Daoy (cell line): ENCODE measurements at regions not wholly inside any gene's neighbourhood (a gene's known extent, or its start where the extent isn't known, plus 50 kb on each side); places are given as distances from the start of the nearest gene placed in this dataset.
A peak's percentile ranks its signal among the peaks of the same experiment; 100 is the strongest.

Experiments
- DNase-seq: peaks from one replicate; pipeline ENCODE4 v3.0.0-alpha.2; 2015; ENCODE audit warnings: low read depth

GRCh38 chr21:16305686-16306085 lies 575.9 kb downstream of the USP25 start:
- DNase-seq, result no peak

- DNase-seq, result no peak
Measured at GRCh38 chr21:16307256-16307655, 577.5 kb downstream of the USP25 start.

- no peak for DNase-seq
Measured at GRCh38 chr21:16308269-16308668, 578.5 kb downstream of the USP25 start.

GRCh38 chr21:16309250-16309971 lies 579.6 kb downstream of the USP25 start:
- DNase-seq, result no peak

- no peak for DNase-seq
Measured at GRCh38 chr21:16310176-16310575, 580.4 kb downstream of the USP25 start.

GRCh38 chr21:16311229-16311628 lies 581.4 kb downstream of the USP25 start:
- DNase-seq, result no peak

- no peak for DNase-seq
Measured at GRCh38 chr21:16312321-16312720, 582.5 kb downstream of the USP25 start.

GRCh38 chr21:16315223-16315622 lies 585.4 kb downstream of the USP25 start:
- no peak for DNase-seq

- DNase-seq, result no peak
Measured at GRCh38 chr21:16318651-16319300, 589.0 kb downstream of the USP25 start.

GRCh38 chr21:16320110-16320509 lies 590.3 kb downstream of the USP25 start:
- DNase-seq, result no peak

- no peak for DNase-seq
Measured at GRCh38 chr21:16322454-16322853, 592.7 kb downstream of the USP25 start.

- no peak for DNase-seq
Measured at GRCh38 chr21:16323596-16323995, 593.8 kb downstream of the USP25 start.

GRCh38 chr21:16324630-16325029 lies 594.8 kb downstream of the USP25 start:
- DNase-seq, result no peak

GRCh38 chr21:16330082-16330907 lies 600.5 kb downstream of the USP25 start:
- peak; percentile 28 for DNase-seq

GRCh38 chr21:16330908-16331268 lies 601.1 kb downstream of the USP25 start:
- no peak for DNase-seq

- no peak for DNase-seq
Measured at GRCh38 chr21:16337266-16337665, 607.5 kb downstream of the USP25 start.

GRCh38 chr21:16342932-16343331 lies 613.1 kb downstream of the USP25 start:
- DNase-seq, result no peak

- no peak for DNase-seq
Measured at GRCh38 chr21:16343776-16344175, 614.0 kb downstream of the USP25 start.

GRCh38 chr21:16345757-16346156 lies 616.0 kb downstream of the USP25 start:
- no peak for DNase-seq

GRCh38 chr21:16347223-16347622 lies 617.4 kb downstream of the USP25 start:
- no peak for DNase-seq

- no peak for DNase-seq
Measured at GRCh38 chr21:16353764-16354163, 624.0 kb downstream of the USP25 start.

GRCh38 chr21:16357994-16358393 lies 628.2 kb downstream of the USP25 start:
- no peak for DNase-seq

- no peak for DNase-seq
Measured at GRCh38 chr21:16358784-16359183, 629.0 kb downstream of the USP25 start.
